HG03175 (cell line): ENCODE measurements at regions not wholly inside any gene's neighbourhood (a gene's known extent, or its start where the extent isn't known, plus 50 kb on each side); places are given as distances from the start of the nearest gene placed in this dataset.

ENCODE experiments used
- ATAC-seq: cut with Tn5 transposase; IDR thresholded peaks from one replicate; pipeline ENCODE4 v1.9.1; 2021; ENCODE audit warnings: mild to moderate bottlenecking, moderate library complexity; ENCODE audit not compliant: unreplicated experiment

GRCh38 chr9:118362596-118362995 is 658.4 kb downstream of the TLR4 start:
- ATAC-seq = no peak

GRCh38 chr9:118364266-118365106 is 660.3 kb downstream of the TLR4 start:
- no peak for ATAC-seq

GRCh38 chr9:118366228-118366627 is 662.0 kb downstream of the TLR4 start:
- ATAC-seq = no peak

- no peak for ATAC-seq
Measured at GRCh38 chr9:118367383-118367782, 663.2 kb downstream of the TLR4 start.

- ATAC-seq = no peak
Measured at GRCh38 chr9:118384531-118385100, 680.4 kb downstream of the TLR4 start.

GRCh38 chr9:118395415-118395814 is 691.2 kb downstream of the TLR4 start:
- peak; percentile 86 for ATAC-seq

GRCh38 chr9:118401546-118401945 is 697.3 kb downstream of the TLR4 start:
- no peak for ATAC-seq

GRCh38 chr9:118414676-118415075 is 710.5 kb downstream of the TLR4 start:
- ATAC-seq = no peak

GRCh38 chr9:118418887-118419565 is 714.8 kb downstream of the TLR4 start:
- ATAC-seq = no peak

GRCh38 chr9:118419676-118420075 is 715.5 kb downstream of the TLR4 start:
- ATAC-seq = no peak

GRCh38 chr9:118422508-118422907 is 718.3 kb downstream of the TLR4 start:
- ATAC-seq = no peak

- ATAC-seq = no peak
Measured at GRCh38 chr9:118423021-118423420, 718.8 kb downstream of the TLR4 start.

- no peak for ATAC-seq
Measured at GRCh38 chr9:118423721-118424120, 719.5 kb downstream of the TLR4 start.

- ATAC-seq = no peak
Measured at GRCh38 chr9:118426772-118427171, 722.6 kb downstream of the TLR4 start.

GRCh38 chr9:118438810-118439209 is 734.6 kb downstream of the TLR4 start:
- no peak for ATAC-seq

- ATAC-seq = no peak
Measured at GRCh38 chr9:118439441-118439840, 735.2 kb downstream of the TLR4 start.

GRCh38 chr9:118444403-118444802 is 740.2 kb downstream of the TLR4 start:
- no peak for ATAC-seq

- ATAC-seq = no peak
Measured at GRCh38 chr9:118446943-118447639, 742.9 kb downstream of the TLR4 start.

- no peak for ATAC-seq
Measured at GRCh38 chr9:118449554-118449953, 745.4 kb downstream of the TLR4 start.

GRCh38 chr9:118455259-118455658 is 751.1 kb downstream of the TLR4 start:
- no peak for ATAC-seq

- no peak for ATAC-seq
Measured at GRCh38 chr9:118455788-118456187, 751.6 kb downstream of the TLR4 start.
